ENCODE measurements at regions not wholly inside any gene's neighbourhood (a gene's known extent, or its start where the extent isn't known, plus 50 kb on each side); places are given as distances from the start of the nearest gene placed in this dataset.

- DNase-seq (ENCODE audit: low spot score), result no peak
These were observed 238.7 kb downstream of the BMP7 start for GRCh38 chr20:57027777-57028176.

- peak; percentile 46 for DNase-seq (ENCODE audit: low spot score)
These were observed 235.5 kb downstream of the BMP7 start for GRCh38 chr20:57030611-57031600.

- DNase-seq (ENCODE audit: low spot score), result no peak
These were observed 234.5 kb downstream of the BMP7 start for GRCh38 chr20:57031867-57032355.

- DNase-seq (ENCODE audit: low spot score), result no peak
These were observed 233.6 kb downstream of the BMP7 start for GRCh38 chr20:57032847-57033246.

- DNase-seq (ENCODE audit: low spot score), result no peak
These were observed 232.4 kb downstream of the BMP7 start for GRCh38 chr20:57034001-57034400.

- no peak for DNase-seq (ENCODE audit: low spot score)
These were observed 228.8 kb downstream of the BMP7 start for GRCh38 chr20:57037689-57038088.

- DNase-seq (ENCODE audit: low spot score), result no peak
These were observed 227.6 kb downstream of the BMP7 start for GRCh38 chr20:57038608-57039440.

- no peak for DNase-seq (ENCODE audit: low spot score)
These were observed 226.0 kb downstream of the BMP7 start for GRCh38 chr20:57040466-57040865.

- DNase-seq (ENCODE audit: low spot score), result peak; percentile 42
These were observed 225.5 kb downstream of the BMP7 start for GRCh38 chr20:57040924-57041323.

GRCh38 chr20:57043091-57043490 is 223.3 kb downstream of the BMP7 start:
- DNase-seq (ENCODE audit: low spot score), result no peak

GRCh38 chr20:57043669-57044268 is 222.7 kb downstream of the BMP7 start:
- no peak for DNase-seq (ENCODE audit: low spot score)

- DNase-seq (ENCODE audit: low spot score), result no peak
These were observed 219.0 kb downstream of the BMP7 start for GRCh38 chr20:57047281-57048026.

GRCh38 chr20:57048027-57048869 is 218.2 kb downstream of the BMP7 start:
- peak; percentile 53 for DNase-seq (ENCODE audit: low spot score)

- no peak for DNase-seq (ENCODE audit: low spot score)
These were observed 217.1 kb downstream of the BMP7 start for GRCh38 chr20:57049296-57049695.

- DNase-seq (ENCODE audit: low spot score), result no peak
These were observed 215.3 kb downstream of the BMP7 start for GRCh38 chr20:57051096-57051495.

GRCh38 chr20:57053067-57053466 is 213.4 kb downstream of the BMP7 start:
- DNase-seq (ENCODE audit: low spot score), result no peak

- DNase-seq (ENCODE audit: low spot score), result no peak
These were observed 212.5 kb downstream of the BMP7 start for GRCh38 chr20:57053793-57054552.

- DNase-seq (ENCODE audit: low spot score), result no peak
These were observed 211.1 kb downstream of the BMP7 start for GRCh38 chr20:57055345-57055744.

- no peak for DNase-seq (ENCODE audit: low spot score)
These were observed 209.8 kb downstream of the BMP7 start for GRCh38 chr20:57056651-57057050.

All from AG08396 (cell line).